HG02943 (cell line): ENCODE measurements at regions not wholly inside any gene's neighbourhood (a gene's known extent, or its start where the extent isn't known, plus 50 kb on each side); places are given as distances from the start of the nearest gene placed in this dataset.
"Not testable (repeated sequence)": the region's sequence is repeated elsewhere in the genome, so short reads cannot be mapped to it uniquely, and the experiment has no call there.

ENCODE experiments used
- ATAC-seq: cut with Tn5 transposase; IDR thresholded peaks from one replicate; pipeline ENCODE4 v1.9.1; 2021; ENCODE audit warnings: mild to moderate bottlenecking, low read depth, moderate library complexity; ENCODE audit not compliant: unreplicated experiment

- ATAC-seq = no peak
These were observed 160.7 kb upstream of the ARID1B start for GRCh38 chr6:156616495-156616894.

GRCh38 chr6:156613996-156614395 lies 163.2 kb upstream of the ARID1B start:
- no peak for ATAC-seq

- ATAC-seq = no peak
These were observed 164.8 kb upstream of the ARID1B start for GRCh38 chr6:156612361-156612760.

- no peak for ATAC-seq
These were observed 175.2 kb upstream of the ARID1B start for GRCh38 chr6:156602066-156602385.

- ATAC-seq = no peak
These were observed 175.8 kb upstream of the ARID1B start for GRCh38 chr6:156601152-156602065.

GRCh38 chr6:156600678-156601077 lies 176.5 kb upstream of the ARID1B start:
- ATAC-seq = no peak

GRCh38 chr6:156599978-156600590 lies 177.1 kb upstream of the ARID1B start:
- no peak for ATAC-seq

GRCh38 chr6:156599366-156599765 lies 177.8 kb upstream of the ARID1B start:
- no peak for ATAC-seq

- ATAC-seq = no peak
These were observed 178.4 kb upstream of the ARID1B start for GRCh38 chr6:156598855-156599180.

GRCh38 chr6:156598071-156598854 lies 178.9 kb upstream of the ARID1B start:
- no peak for ATAC-seq

- ATAC-seq = no peak
These were observed 180.1 kb upstream of the ARID1B start for GRCh38 chr6:156597095-156597494.

GRCh38 chr6:156595476-156595875 lies 181.7 kb upstream of the ARID1B start:
- ATAC-seq = no peak

- ATAC-seq = no peak
These were observed 183.3 kb upstream of the ARID1B start for GRCh38 chr6:156593893-156594292.

- no peak for ATAC-seq
These were observed 184.1 kb upstream of the ARID1B start for GRCh38 chr6:156593127-156593526.

GRCh38 chr6:156590482-156590881 lies 186.7 kb upstream of the ARID1B start:
- no peak for ATAC-seq

GRCh38 chr6:156589281-156589680 lies 187.9 kb upstream of the ARID1B start:
- ATAC-seq = no peak

GRCh38 chr6:156587751-156588301 lies 189.4 kb upstream of the ARID1B start:
- ATAC-seq = no peak

GRCh38 chr6:156587071-156587470 lies 190.1 kb upstream of the ARID1B start:
- ATAC-seq = no peak

- ATAC-seq = no peak
These were observed 191.3 kb upstream of the ARID1B start for GRCh38 chr6:156585859-156586258.

- not testable (repeated sequence) for ATAC-seq
These were observed 193.1 kb upstream of the ARID1B start for GRCh38 chr6:156584121-156584520.

- ATAC-seq = no peak
These were observed 194.1 kb upstream of the ARID1B start for GRCh38 chr6:156583083-156583482.
